GM10248 (cell line): ENCODE measurements at regions not wholly inside any gene's neighbourhood (a gene's known extent, or its start where the extent isn't known, plus 50 kb on each side); places are given as distances from the start of the nearest gene placed in this dataset.
"Not testable (repeated sequence)": the region's sequence is repeated elsewhere in the genome, so short reads cannot be mapped to it uniquely, and the experiment has no call there.

ENCODE experiments used
- CTCF ChIA-PET: fragments of 300-600 bp; sonication (Branson Sonifier 250); formaldehyde crosslinking; extraction: SDS; loops from one replicate; lab custom pipeline; 2021; ENCODE audit warnings: antibody characterized with exemption; lab: Yijun Ruan, JAX
- POLR2A ChIA-PET: fragments of 350-650 bp; sonication (Branson Sonifier 250); formaldehyde crosslinking; extraction: SDS; loops from one replicate; lab custom pipeline; 2020; ENCODE audit warnings: antibody characterized with exemption; lab: Yijun Ruan, JAX
- DNase-seq: peaks from one replicate; pipeline ENCODE4 v3.0.0; 2012; ENCODE audit errors: extremely low spot score
- CTCF ChIP-seq: IDR thresholded peaks from 2 replicates; pipeline ENCODE4 v1.5.1; 2012; ENCODE audit warnings: mild to moderate bottlenecking, low read depth; ENCODE audit errors: extremely low read depth, missing control alignments, control extremely low read depth

- ChIA-PET POLR2A (no interaction called here), CTCF (interaction anchor here (1.1 kb wide), 1 partner anchor 12 kb away, joined by 3 read pairs; no protein-coding TSS in a partner anchor)
- DNase-seq = no peak
- TF ChIP-seq CTCF = no peak
Measured at GRCh38 chr20:19835533-19836222, 77.6 kb downstream of the RIN2 start.

GRCh38 chr20:19838468-19838867, 80.4 kb downstream of the RIN2 start:
- ChIA-PET POLR2A (no interaction called here), CTCF (no interaction called here)
- no peak for TF ChIP-seq CTCF
- DNase-seq = no peak

DNA sequence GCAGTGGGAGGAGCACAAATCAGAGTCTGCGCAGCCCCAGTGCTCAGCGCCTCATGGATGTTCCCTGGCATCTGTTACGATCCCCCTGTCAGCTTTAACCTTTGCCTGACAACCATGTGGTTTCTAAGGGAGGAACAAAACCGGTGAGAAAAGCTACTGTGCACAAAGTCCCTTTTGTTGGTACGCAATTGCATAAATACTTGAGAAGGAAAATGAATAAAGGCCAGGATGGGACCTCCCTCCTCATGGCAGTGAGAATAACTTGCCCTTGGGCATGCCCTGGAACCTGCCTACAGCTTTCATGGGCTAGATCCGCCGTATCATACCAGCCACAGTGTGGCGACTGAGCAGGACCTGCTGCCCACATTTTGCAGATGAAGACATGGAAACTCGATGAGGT, 81.0 kb downstream of the RIN2 start:
- POLR2A ChIA-PET = no interaction called here
- DNase-seq = no peak
- CTCF ChIA-PET = no interaction called here
- TF ChIP-seq CTCF = no peak

GRCh38 chr20:19840111-19840710, 82.2 kb downstream of the RIN2 start:
- TF ChIP-seq CTCF = no peak
- DNase-seq = no peak
- ChIA-PET CTCF (no interaction called here), POLR2A (no interaction called here)

DNA sequence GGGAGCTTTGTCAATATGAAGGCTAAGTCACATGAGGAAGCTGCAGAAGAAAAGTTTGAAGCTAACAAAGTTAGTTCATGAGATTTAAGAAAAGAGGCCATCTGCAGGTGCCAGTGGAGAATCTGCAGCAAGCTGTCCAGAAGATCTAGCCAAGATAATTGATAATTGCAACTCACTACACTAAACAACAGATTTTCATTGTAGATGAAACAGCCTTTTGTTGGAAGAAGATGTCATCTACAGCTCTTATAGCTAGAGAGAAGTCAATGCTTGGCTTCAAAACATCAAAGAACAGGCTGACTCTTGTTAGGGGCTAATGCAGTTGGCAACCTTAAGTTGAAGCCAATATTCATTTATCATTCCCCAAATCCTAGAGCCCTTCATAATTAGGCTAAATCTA, 83.7 kb downstream of the RIN2 start:
- POLR2A ChIA-PET = no interaction called here
- no peak for TF ChIP-seq CTCF
- no peak for DNase-seq
- CTCF ChIA-PET = no interaction called here

DNA sequence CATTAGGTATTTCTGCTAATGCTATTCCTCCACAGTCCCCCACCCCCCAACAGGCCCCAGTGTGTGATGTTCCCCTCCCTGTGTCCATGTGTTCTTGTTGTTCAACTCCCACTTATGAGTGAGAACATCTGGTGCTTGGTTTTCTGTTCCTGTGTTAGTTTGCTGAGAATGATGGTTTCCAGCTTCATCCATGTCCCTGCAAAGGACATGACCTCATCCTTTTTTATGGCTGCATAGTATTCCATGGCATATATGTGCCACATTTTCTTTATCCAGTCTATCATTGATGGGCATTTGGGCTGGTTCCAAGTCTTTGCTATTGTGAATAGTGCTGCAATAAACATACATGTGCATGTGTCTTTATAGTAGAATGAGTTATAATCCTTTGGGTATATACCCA, 86.8 kb downstream of the RIN2 start:
- DNase-seq, POLR2A ChIA-PET, CTCF ChIA-PET: not testable (repeated sequence)

DNA sequence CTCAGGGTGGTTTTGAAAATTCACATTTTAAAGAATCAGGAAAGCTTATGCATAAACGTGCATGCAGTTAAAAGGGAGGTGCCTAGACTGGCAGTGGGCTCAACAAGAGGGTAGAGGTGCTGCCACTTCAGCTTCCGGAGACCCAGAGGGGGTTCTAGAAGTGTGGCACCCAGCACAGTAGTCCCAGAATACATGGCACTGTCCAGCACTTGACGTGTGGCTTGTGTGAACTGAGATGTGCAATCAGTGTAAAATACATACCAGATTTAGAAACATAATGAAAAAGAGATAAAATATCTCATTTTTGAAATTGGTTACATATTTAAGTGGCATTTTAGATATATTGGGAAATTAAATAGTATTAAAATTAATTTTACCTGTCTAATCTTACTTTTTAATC, 89.3 kb downstream of the RIN2 start:
- TF ChIP-seq CTCF = no peak
- POLR2A ChIA-PET = no interaction called here
- CTCF ChIA-PET = no interaction called here
- no peak for DNase-seq
